Neuronal stem cell (in vitro differentiated cells): ENCODE measurements at regions not wholly inside any gene's neighbourhood (a gene's known extent, or its start where the extent isn't known, plus 50 kb on each side); places are given as distances from the start of the nearest gene placed in this dataset.

Experiments
- DNase-seq: peaks from one replicate; pipeline ENCODE4 v3.0.0-alpha.2; 2013; ENCODE audit warnings: low spot score
- H2AFZ ChIP-seq: one replicate; pipeline ENCODE4 v1.6.1; 2013; ENCODE audit warnings: mild to moderate bottlenecking, low read length, inconsistent platforms
- H2AK5ac ChIP-seq: 2 replicates; pipeline ENCODE4 v1.6.1; 2013; ENCODE audit warnings: low read depth, mild to moderate bottlenecking, inconsistent platforms, low read length, moderate library complexity, mixed read lengths
- H2BK120ac ChIP-seq: 2 replicates; pipeline ENCODE4 v1.6.1; 2013; ENCODE audit warnings: low read depth, mild to moderate bottlenecking, inconsistent platforms, low read length, moderate library complexity, mixed read lengths
- H2BK12ac ChIP-seq: one replicate; pipeline ENCODE4 v1.6.1; 2013; ENCODE audit warnings: low read length, inconsistent platforms
- H2BK15ac ChIP-seq: 2 replicates; pipeline ENCODE4 v1.6.1; 2013; ENCODE audit warnings: mild to moderate bottlenecking, low read length, inconsistent platforms, mixed read lengths
- H2BK5ac ChIP-seq: one replicate; pipeline ENCODE4 v1.6.1; 2013; ENCODE audit warnings: inconsistent platforms, mild to moderate bottlenecking, low read length, moderate library complexity
- H3K14ac ChIP-seq: one replicate; pipeline ENCODE4 v1.6.1; 2013; ENCODE audit warnings: low read length, inconsistent platforms
- H3K18ac ChIP-seq: 2 replicates; pipeline ENCODE4 v1.6.1; 2013; ENCODE audit warnings: low read length, inconsistent platforms
- H3K23ac ChIP-seq: 2 replicates; pipeline ENCODE4 v1.6.1; 2013; ENCODE audit warnings: low read depth, mild to moderate bottlenecking, mixed read lengths, low read length, inconsistent platforms; ENCODE audit not compliant: poor library complexity
- H3K27ac ChIP-seq: replicated peaks from 3 replicates; pipeline ENCODE4 v1.5.1; 2013; ENCODE audit warnings: low read length, inconsistent platforms
- H3K27me3 ChIP-seq, 3 experiments: 2 replicates each; pipeline ENCODE4 v1.6.1; 2013; ENCODE audit warnings: low read length in 3 of 3, mild to moderate bottlenecking in 2 of 3, inconsistent platforms in 1 of 3, low read depth in 1 of 3, mixed read lengths in 1 of 3, moderate library complexity in 1 of 3; ENCODE audit not compliant: control insufficient read depth in 3 of 3, insufficient read depth in 3 of 3
- H3K36me3 ChIP-seq, 2 donors: replicated peaks in 1 of 2; 2 replicates each; pipeline ENCODE4 v1.6.1; 2013; ENCODE audit warnings: low read length in 2 of 2; ENCODE audit not compliant: control insufficient read depth in 2 of 2, insufficient read depth in 2 of 2
- H3K4ac ChIP-seq: 2 replicates; pipeline ENCODE4 v1.6.1; 2013; ENCODE audit warnings: inconsistent platforms, mild to moderate bottlenecking, low read length, moderate library complexity
- H3K4me1 ChIP-seq, 2 donors: 1 replicate in 1 of 2; 2 replicates in 1 of 2; pipeline ENCODE4 v1.6.1; 2013; ENCODE audit warnings: low read length in 2 of 2, low read depth in 1 of 2; ENCODE audit not compliant: control insufficient read depth in 2 of 2, insufficient read depth in 1 of 2
- H3K4me2 ChIP-seq: one replicate; pipeline ENCODE4 v1.6.1; 2013; ENCODE audit warnings: mild to moderate bottlenecking, low read length, inconsistent platforms; ENCODE audit not compliant: insufficient read depth, poor library complexity, severe bottlenecking
- H3K4me3 ChIP-seq, 2 donors: 2 replicates each; pipeline ENCODE4 v1.5.1; 2013; ENCODE audit warnings: low read length in 2 of 2, mild to moderate bottlenecking in 2 of 2, inconsistent platforms in 1 of 2, moderate library complexity in 1 of 2
- H3K79me1 ChIP-seq: one replicate; pipeline ENCODE4 v1.6.1; 2013; ENCODE audit warnings: low read depth, mild to moderate bottlenecking, inconsistent platforms, low read length, moderate library complexity
- H3K9ac ChIP-seq: one replicate; pipeline ENCODE4 v1.6.1; 2013; ENCODE audit warnings: mild to moderate bottlenecking, low read depth, low read length, inconsistent platforms; ENCODE audit not compliant: poor library complexity
- H3K9me3 ChIP-seq, 2 donors: replicated peaks in 1 of 2; 2 replicates each; pipeline versions ENCODE3 to v1.6.1; 2013; ENCODE audit warnings: low read length in 2 of 2, mild to moderate bottlenecking in 2 of 2, inconsistent platforms in 1 of 2, low read depth in 1 of 2, mixed read lengths in 1 of 2, moderate library complexity in 1 of 2; ENCODE audit not compliant: control insufficient read depth in 2 of 2, insufficient read depth in 1 of 2
- H4K8ac ChIP-seq: one replicate; pipeline ENCODE4 v1.6.1; 2013; ENCODE audit warnings: low read depth, mild to moderate bottlenecking, inconsistent platforms, low read length, moderate library complexity
- H4K91ac ChIP-seq: one replicate; pipeline ENCODE4 v1.6.1; 2013; ENCODE audit warnings: low read length, low read depth, mild to moderate bottlenecking, inconsistent platforms; ENCODE audit not compliant: poor library complexity
- WGBS, 2 donors: extraction: QIAGEN DNeasy Blood & Tissue Kit; methylation state at CpG; one replicate each; pipeline ENCODE4 v1.1.7; 2013; ENCODE audit warnings: missing lambda C conversion rate in 2 of 2, mixed read lengths in 1 of 2; ENCODE audit not compliant: insufficient read length in 2 of 2, insufficient replicate concordance in 1 of 2; ENCODE audit errors: extremely low coverage in 2 of 2; 5-methylcytosine and 5-hydroxymethylcytosine counted together

DNA sequence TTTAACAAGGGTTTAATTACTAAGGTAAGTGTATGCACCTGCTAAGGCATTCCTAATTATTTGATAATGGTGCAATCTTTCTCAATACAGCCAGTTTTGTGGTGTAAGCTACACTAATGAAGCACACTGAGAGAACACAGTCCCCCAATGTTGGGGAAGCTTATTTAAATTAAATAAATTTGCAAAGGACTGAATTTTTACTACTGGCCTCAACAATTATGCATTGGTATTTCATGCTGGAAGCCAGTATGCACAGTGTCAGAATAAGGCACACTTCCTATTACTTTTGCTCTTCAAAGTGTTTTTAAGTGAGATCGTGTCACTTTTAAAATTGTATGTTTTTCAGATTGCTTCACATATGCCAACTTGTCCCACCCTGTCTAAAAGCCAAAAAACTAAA, 103.2 kb upstream of the ZNF521 start:
- Histone ChIP-seq H2BK15ac (no peak overlapping the region), H2BK120ac (no peak overlapping the region), H2BK5ac (no peak overlapping the region), H3K4ac (no peak overlapping the region), H3K79me1 (no peaks in the 10 kb centered on the region), H2AFZ (no peak overlapping the region), H3K27ac (no peak overlapping the region), H2AK5ac (no peak overlapping the region), H3K9me3 (peaks cover 0 to 4% of the 10 kb centered on the region in 2 donors), H3K23ac (no peak overlapping the region), H4K8ac (no peak overlapping the region), H3K4me1 (peaks cover 6 to 47% of the 10 kb centered on the region in 2 donors), H3K27me3 (no peaks in the 10 kb centered on the region), H3K9ac (no peak overlapping the region), H3K4me3 (no peak overlapping the region), H3K14ac (no peak overlapping the region), H3K36me3 (no peaks in the 10 kb centered on the region), H3K4me2 (no peak overlapping the region), H2BK12ac (no peak overlapping the region), H4K91ac (no peak overlapping the region), H3K18ac (no peak overlapping the region)
- no peak for DNase-seq
- no CpG with 5 or more reads among the region's 1 CpG for WGBS, 2 donors

- no peak overlapping the region for H3K4me2 ChIP-seq
- H3K18ac ChIP-seq = no peak overlapping the region
- H4K8ac ChIP-seq = no peak overlapping the region
- H3K4ac ChIP-seq = no peak overlapping the region
- no peaks in the 10 kb centered on the region for H3K27me3 ChIP-seq
- H3K36me3 ChIP-seq = no peaks in the 10 kb centered on the region
- peaks cover 0 to 4% of the 10 kb centered on the region in 2 donors for H3K9me3 ChIP-seq
- H2BK12ac ChIP-seq = no peak overlapping the region
- no peak overlapping the region for H2BK5ac ChIP-seq
- peaks cover 6 to 47% of the 10 kb centered on the region in 2 donors for H3K4me1 ChIP-seq
- no CpG with 5 or more reads among the region's 3 CpGs for WGBS, 2 donors
- H3K4me3 ChIP-seq = no peak overlapping the region
- H2BK120ac ChIP-seq = no peak overlapping the region
- H3K79me1 ChIP-seq = no peaks in the 10 kb centered on the region
- no peak overlapping the region for H3K23ac ChIP-seq
- no peak overlapping the region for H3K14ac ChIP-seq
- no peak overlapping the region for H2AK5ac ChIP-seq
- no peak overlapping the region for H2BK15ac ChIP-seq
- no peak overlapping the region for H3K27ac ChIP-seq
- H2AFZ ChIP-seq = peak overlapping the region; percentile 39
- no peak for DNase-seq
- no peak overlapping the region for H4K91ac ChIP-seq
- no peak overlapping the region for H3K9ac ChIP-seq
Measured at GRCh38 chr18:25454730-25455129, 102.8 kb upstream of the ZNF521 start.

GRCh38 chr18:25454270-25454659, 102.3 kb upstream of the ZNF521 start:
- H3K27me3 ChIP-seq = no peaks in the 10 kb centered on the region
- DNase-seq = no peak

GRCh38 chr18:25453556-25454269, 101.7 kb upstream of the ZNF521 start:
- WGBS, 2 donors = no CpG with 5 or more reads among the region's 7 CpGs
- H2BK12ac ChIP-seq = no peak overlapping the region
- H3K14ac ChIP-seq = no peak overlapping the region
- H3K4ac ChIP-seq = no peak overlapping the region
- H3K9ac ChIP-seq = no peak overlapping the region
- H2BK5ac ChIP-seq = no peak overlapping the region
- no peak overlapping the region for H2AK5ac ChIP-seq
- no peak overlapping the region for H3K27ac ChIP-seq
- H3K27me3 ChIP-seq = no peaks in the 10 kb centered on the region
- H2BK15ac ChIP-seq = no peak overlapping the region
- no peak overlapping the region for H3K4me3 ChIP-seq
- no peak overlapping the region for H3K4me2 ChIP-seq
- peaks cover 6 to 47% of the 10 kb centered on the region in 2 donors for H3K4me1 ChIP-seq
- no peak overlapping the region for H2BK120ac ChIP-seq
- no peak overlapping the region for H3K18ac ChIP-seq
- no peak overlapping the region for H4K8ac ChIP-seq
- no peak for DNase-seq
- H3K23ac ChIP-seq = no peak overlapping the region
- H4K91ac ChIP-seq = no peak overlapping the region
- no peak overlapping the region for H2AFZ ChIP-seq
- H3K36me3 ChIP-seq = no peaks in the 10 kb centered on the region
- no peaks in the 10 kb centered on the region for H3K79me1 ChIP-seq
- H3K9me3 ChIP-seq = peaks cover 0 to 4% of the 10 kb centered on the region in 2 donors

More at GRCh38 chr18:25454270-25454659, 102.3 kb upstream of the ZNF521 start:
- Histone ChIP-seq H3K4ac (no peak overlapping the region), H2BK5ac (no peak overlapping the region), H2BK12ac (no peak overlapping the region), H2BK120ac (no peak overlapping the region), H3K4me2 (no peak overlapping the region), H3K27ac (no peak overlapping the region), H2AK5ac (no peak overlapping the region), H3K14ac (no peak overlapping the region), H3K4me3 (no peak overlapping the region), H4K91ac (no peak overlapping the region), H3K79me1 (no peaks in the 10 kb centered on the region), H3K9me3 (peaks cover 0 to 4% of the 10 kb centered on the region in 2 donors), H3K23ac (no peak overlapping the region), H3K9ac (no peak overlapping the region), H2BK15ac (no peak overlapping the region), H3K18ac (no peak overlapping the region), H4K8ac (no peak overlapping the region), H3K4me1 (peaks cover 6 to 47% of the 10 kb centered on the region in 2 donors), H2AFZ (peak overlapping the region; percentile 39), H3K36me3 (no peaks in the 10 kb centered on the region)
- WGBS, 2 donors = no CpG with 5 or more reads among the region's 4 CpGs
